ENCODE measurements at regions not wholly inside any gene's neighbourhood (a gene's known extent, or its start where the extent isn't known, plus 50 kb on each side); places are given as distances from the start of the nearest gene placed in this dataset.

DNA sequence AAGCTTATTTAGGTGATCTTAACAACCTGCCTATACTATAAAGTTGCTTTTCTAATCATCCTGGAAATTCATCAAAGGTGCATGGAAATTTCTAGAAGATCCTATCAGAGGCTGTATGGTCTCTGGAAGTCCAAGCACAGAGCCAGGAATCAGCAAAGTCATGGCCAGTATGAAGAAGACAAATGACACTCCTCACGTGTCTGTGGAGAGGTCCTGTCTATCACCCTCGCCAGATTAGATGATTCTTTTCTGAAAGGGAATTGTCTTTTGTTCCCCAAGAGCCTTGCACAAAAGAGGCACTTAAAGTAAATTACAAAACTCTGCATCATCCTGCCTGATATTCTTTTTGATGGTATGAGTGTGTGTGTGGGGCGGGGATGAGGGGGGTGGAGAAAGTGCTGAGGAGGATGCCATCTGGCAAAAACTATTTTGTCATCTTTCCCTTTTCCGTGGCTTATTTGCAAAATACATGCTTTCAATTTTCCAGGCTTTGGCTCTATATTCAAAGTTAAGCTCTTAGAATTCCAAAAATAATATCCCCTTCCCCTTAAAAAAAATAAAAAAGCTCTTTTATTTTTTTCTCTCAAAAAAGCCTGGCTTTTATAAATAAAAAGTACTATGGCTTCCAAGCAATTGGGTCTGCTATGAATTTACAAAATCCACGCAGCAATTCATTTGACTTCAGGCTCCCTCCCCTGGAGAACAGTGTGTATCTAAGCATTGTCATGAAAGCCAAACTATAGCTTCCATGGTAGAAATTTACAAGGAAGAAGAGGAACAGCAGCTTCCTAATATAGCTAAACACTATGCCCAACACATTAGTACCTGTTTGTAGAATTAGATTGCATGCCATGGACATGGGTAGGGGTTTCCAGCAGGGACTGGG is 185.2 kb upstream of the ARG1 start:
- TF ChIP-seq FOXP2 (optimal IDR thresholded peaks at IDR 0.05; ENCODE audit: control extremely low read depth, extremely low read length, insufficient read depth) (no peak), POLR2AphosphoS5 (IDR thresholded peaks at IDR 0.05; ENCODE audit: borderline replicate concordance, low read depth, low read length) (no peak), EZH2 (IDR thresholded peaks at IDR 0.05) (no peak)
